Activated CD4-positive, CD25-positive, alpha-beta regulatory T cell (primary cell): ENCODE measurements at regions not wholly inside any gene's neighbourhood (a gene's known extent, or its start where the extent isn't known, plus 50 kb on each side); places are given as distances from the start of the nearest gene placed in this dataset.
"Not testable (repeated sequence)": the region's sequence is repeated elsewhere in the genome, so short reads cannot be mapped to it uniquely, and the experiment has no call there.

Source experiments
- DNase-seq, 4 experiments: peaks; one replicate each; lab custom pipeline; 2025; lab: John Stamatoyannopoulos, UW

DNA sequence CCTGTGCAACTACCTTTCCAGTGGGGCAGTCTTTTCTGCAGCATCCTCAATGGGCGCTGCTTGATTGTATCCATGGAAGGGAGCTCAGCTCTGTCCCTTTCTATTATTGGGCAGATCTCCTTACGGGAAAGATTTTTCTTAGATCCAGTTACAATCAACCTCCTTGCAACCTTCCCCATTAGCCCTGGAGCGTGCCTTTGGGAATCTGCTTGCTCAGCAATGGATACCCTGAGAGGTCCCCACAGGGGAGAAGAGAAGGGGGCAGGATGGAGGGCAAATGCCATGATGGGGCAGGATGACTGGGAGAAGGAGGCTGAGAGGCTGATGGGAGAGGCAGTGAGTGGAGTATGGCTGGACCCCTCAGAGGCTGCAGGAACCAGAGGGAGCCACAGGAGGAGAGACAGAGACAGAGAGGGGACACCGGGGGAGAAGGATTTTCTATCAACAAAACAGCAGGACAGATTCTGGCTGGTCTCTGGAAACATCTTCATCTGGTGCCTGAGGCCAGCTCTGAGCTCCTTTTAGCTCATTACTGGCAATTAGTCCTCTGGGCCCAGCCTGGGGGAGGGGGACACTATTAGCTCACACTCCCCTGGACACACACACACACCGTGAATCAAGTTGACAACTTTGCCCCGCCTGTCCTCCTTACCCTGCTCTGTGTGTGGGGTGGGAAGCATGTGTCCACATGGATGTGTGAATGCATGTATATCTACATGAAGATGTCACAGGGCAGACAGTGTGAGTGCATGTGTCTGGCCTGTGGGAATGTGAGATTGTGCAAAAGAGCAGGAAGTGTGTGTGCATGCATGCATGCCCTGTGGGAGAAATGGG is 80.8 kb upstream of the PAX2 start:
- DNase-seq, result no peak

DNA sequence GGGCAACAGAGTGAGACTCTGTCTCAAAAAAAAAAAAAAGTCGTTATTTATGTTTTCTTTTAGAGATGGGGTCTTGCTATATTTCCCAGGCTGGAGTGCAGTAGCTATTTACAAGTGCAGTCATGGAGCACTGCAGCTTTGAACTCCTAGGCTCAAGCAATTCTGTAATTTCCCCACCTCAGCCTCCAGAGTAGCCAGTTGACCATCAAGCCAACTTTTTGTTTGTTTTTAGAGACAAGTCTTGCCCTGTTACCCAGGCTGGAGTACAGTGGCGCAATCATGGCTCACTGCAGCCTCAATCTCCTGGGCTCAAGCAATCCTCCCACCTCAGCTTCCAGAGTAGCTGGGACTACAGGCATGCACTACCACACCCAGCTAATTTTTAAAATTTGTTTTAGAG is 78.7 kb upstream of the PAX2 start:
- not testable (repeated sequence) for DNase-seq

DNA sequence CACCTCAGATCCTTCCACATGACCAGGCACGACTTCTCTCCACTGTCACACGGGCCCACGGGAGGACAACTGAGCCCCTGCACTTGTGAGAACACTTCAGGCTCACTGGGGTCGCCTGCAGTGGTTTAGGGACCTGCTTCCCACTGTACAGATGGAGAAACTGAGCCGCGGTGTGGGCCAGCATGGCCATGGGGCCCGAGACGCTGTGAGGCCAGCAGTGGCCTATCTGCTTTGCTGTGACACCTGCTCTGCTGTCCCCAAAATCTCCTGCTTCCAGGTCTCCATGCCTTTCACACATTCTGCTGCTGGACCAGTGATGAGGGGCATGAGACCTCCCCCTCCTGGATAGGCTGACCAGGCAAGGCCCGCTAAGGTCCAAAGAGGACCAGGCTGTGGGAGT is 75.8 kb upstream of the PAX2 start:
- no peak for DNase-seq

DNA sequence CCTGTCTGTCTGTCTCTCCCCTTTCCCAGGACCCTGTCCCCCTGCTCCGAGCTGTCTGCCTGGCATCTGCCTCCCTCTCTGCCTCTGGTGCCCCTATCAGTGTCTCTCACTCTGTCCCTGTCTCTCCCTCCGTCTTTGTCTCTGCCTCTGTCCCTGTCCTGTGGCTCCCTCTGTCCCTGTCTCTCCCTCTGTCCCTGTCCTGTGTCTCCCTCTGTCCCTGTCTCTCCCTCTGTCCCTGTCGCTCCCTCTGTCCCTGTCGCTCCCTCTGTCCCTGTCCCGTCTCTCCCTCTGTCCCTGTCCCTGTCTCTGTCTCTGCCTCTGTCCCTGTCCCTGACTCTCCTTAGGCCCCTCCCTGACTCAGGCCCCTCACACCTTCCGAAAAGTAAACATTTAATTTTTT is 75.0 kb upstream of the PAX2 start:
- no peak for DNase-seq

DNA sequence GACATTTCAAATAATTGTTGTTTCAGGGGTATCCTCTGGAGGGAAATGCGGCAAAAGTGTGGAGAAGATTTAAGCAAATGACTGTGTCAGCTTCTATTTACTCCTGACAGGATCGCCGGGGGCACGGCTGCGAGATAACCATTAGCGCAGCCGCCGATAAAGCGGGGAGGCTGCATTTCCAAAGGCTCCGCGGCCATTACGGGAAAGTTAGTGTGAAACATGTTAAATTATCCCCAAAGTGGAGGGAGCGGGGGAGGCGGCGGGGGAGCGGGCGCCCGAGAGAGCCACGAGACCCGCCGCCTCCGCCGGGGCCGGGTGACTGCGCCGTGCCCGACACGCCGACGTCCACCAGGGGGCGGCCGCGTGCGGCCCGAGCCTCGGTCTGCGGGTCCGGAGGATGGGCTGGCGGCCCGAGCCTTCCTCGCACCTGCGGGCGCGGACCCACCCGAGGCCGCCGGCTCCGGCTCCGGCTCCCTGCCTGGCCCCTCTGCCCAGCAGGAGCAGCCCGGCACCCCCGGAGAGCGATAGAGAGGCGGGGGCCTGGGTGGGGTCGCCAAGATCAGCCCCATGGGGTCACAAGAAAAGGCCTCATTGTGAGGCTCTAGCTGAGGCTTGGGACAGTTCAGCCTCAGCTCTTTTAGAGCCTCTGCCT is 74.4 kb upstream of the PAX2 start:
- peak; percentile 22 to 56 (median 47) for DNase-seq

DNA sequence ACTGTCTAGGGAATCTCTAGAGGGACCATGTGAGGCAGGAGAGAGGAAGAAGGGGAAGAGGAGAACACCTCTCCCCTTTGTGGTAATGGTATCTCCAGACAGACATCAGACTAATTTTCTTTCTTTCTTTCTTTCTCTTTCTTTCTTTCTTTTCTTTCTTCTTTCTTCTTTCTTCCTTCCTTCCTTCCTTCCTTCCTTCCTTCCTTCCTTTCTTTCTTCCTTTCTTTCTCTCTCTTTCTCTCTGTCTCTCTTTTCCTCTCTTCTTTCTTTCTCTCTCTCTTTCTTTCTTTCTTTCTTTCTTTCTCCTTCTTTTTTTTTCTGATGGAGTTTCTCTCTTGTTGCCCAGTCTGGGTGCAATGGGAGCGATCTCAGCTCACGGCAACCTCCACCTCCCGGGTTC is 73.2 kb upstream of the PAX2 start:
- no peak for DNase-seq

DNA sequence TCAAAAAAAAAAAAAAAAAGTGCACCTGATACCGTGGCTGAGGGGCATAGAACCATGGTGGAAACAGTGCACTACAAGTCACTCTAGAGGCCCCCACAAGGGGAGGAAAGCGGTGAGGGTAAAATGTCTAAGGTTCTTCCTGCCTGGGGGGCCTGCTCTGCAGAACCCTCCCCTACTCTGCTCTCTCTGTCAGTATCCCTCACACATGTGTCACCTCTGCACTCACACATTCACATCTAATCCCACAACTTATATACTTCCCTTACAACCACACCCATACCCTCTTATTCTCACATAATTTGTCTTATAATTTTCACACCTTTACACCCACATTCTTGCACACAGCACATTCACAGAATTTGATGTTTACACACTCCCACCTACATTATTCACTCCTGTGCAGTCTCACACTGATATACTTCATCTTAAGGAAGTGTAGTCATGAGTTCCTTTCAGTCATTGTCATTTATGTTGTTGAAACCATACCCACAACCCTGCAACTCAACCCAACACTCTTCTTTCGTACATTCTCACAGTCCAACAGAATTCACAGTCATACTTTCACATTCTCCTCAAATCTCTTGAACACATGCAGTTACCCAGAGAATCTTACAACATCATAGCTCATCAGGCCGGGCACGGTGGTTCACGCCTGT is 68.0 kb upstream of the PAX2 start:
- DNase-seq, result no peak

DNA sequence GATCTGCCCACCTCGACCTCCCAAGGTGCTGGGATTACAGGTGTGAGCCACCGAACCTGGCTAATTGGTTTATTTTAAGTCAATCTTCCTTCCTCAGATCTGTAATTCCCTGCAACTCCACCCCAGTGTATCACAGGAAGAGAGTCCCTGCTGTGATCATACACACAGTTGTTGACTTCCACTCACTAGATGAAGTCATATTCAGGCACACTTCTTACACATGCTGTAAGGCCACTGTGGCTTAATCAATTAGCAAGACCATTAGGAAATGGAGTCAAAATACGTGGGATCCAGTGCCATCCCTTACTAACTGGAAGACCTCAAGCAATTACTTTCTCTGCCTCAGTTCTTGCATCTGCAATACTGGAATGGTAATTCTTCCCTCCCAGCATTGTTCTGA is 66.1 kb upstream of the PAX2 start:
- no peak for DNase-seq

DNA sequence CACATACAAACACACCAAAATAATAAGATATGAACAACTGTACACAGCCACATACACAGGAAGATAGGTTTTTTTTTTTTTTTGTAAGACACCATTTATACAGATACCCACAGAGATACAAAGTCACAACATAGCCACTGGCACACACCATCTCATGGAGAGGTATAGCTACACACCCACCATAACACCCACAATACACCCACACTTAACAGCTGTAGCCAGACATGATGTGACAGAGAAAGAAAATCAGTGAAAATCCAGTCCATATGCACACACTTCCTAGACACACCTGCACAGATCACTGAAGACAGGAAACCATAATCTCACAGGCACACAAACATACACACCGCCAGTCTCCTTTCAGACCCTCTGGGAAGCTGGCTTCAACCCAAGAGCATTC is 62.4 kb upstream of the PAX2 start:
- no peak for DNase-seq

DNA sequence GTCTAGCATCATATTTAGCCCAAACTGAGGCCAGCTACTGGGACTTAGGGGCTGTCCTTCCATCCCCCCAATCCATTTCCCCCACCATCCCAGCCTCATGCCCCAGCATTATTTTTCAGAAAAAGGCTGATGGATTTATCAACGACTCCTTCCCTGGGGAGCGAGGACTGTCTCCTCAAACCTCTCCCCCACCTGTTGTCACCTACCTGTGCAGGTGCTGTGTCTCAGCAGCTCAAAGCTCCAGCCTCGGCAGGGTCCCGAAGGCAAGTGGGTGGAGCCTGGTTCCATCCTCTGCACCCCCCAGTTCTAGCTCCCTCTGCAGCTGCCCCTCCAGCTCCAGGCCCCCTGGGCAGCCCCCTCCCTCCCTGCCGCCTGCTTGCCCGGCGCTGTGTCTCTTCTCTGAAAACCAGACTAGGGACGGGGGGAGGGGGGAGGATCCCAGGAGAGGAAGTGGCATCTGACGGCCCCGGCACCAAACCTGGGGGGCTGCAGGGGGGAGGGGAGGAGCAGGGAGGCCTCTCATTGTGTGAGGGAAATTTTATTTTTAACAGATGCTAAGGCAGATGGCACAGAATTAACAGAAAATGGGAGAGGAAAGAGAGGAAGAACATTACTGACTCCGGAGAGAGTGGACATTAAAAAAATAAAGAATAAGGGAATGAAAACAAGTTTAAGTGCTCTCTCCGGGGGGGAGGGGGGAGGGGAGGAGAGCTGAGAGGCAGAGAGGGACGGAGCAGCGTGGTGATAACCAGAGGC is 61.7 kb upstream of the PAX2 start:
- DNase-seq, result no peak

DNA sequence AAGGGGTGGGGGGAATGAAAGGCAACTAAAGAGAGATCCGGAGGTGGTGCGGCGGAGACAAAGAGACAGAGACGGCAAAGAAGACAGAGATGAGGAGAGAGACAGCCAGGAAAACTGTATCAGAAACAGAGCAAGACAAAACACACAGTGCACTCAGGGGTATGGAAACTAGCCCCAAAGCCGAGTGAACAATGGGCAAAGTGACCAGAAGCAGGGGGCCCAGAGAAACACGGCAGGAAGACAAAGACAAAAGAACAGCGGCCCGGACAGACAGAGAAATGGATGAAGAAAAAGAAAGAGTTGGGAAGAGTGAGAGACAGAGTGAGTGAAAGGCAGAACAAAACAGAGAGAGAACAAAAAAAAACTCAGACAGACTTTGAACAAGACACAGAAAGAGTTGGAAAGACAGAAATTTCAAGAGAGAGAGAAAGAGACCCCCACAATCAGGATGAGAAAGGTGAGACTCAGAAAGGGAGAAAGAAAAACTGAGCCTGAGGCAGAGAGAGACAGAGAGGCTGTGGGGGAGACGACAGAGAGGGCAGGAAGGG is 60.6 kb upstream of the PAX2 start:
- DNase-seq, result no peak

DNA sequence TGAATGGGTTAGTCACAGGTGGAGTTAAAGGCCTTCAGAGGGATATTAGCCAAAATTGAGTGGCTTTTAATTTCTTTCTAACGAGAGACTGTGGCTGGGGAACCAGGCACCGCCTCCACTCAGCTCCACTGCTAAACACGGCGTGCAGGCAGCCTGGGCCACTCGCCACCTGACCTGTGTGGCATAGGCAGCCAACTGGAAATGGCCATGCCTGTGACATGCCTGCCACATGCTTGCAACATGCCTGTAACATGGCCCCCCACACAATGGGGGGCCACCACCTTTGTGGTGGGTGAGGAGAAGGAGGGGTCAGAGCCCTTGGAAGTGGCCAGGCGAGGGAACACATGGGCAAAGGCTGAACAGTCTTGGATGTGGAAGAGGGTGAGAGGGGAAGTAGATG is 60.1 kb upstream of the PAX2 start:
- DNase-seq, result no peak

DNA sequence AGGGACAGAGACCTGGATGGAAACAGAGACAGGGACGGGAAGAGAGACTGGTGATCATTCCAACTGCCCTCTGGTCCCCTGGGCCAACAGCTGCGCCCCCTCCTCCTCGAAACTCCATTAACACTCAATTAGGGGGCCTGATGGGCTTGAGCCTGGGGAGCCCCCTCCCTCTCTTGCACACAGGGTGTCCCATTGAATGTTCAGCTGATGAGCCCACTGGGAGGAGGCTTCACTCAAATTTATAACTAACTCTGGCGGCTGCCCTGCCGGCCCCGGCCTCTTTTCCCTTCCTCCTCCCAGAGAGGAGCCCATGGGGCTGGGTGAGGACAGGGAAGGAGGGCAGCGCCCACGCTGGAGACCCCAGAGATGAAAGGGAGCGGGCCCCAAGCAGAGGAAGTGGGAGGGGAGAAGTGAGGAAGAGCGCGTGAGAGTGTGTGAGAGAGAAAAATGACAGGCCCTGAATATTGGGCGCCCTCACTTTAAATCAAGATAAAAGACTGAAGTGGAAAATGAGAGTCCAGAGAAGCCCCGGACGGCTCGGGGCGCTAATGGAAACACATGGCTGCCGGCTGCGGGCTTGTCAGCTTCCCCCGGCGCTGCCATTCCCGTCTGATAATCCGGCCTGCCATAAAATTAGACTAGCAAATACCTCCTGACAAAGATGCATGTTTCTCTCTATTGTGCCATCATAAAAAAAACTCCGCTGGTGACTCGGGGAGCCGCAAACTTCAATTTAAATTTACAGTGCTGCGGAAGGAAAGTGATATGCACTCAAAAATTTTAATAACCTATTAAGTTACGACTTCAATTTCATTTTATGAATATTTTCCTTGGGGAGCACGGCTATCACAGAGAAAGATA is 58.0 kb upstream of the PAX2 start:
- no peak for DNase-seq

DNA sequence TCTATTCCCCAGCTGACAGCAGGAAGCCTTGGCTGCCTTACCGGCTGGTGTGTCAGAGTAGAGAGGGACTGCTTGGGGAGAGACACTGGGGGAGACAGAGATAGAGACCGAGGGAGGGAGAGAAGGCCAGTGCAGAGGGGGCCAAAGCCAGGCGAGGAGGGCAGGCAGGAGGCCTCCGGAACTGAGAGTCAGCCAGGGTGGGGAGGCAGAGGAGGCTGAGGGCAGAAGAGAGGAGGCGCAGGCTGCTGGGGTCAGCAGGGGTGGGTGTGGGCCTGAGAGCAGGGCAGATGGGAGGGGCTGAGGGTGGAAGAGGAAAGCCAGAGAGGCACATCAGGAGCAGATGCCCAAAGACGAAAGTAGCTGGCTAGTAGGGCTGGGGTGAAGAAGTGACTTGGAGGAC is 57.2 kb upstream of the PAX2 start:
- no peak for DNase-seq

DNA sequence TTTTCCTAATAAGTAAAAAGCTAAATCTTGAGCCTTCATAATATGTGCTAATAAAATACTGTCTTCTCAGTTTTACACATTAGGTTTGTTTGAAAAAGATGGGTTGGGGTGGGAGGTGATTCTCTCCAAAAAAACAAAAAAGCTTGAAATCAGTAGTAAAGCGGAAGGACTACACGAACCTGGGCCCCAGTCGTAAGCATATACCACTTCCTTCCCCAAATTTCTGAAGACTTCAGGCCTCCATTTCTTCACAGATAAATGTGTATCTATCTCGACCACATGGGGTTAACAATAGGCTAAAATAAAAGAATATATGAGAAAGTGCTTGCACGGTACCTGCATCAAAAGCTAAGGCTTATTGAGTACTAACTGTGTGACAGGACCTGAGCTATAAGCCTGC is 51.6 kb upstream of the PAX2 start:
- no peak for DNase-seq
